AG10803 (cell line): ENCODE measurements at regions not wholly inside any gene's neighbourhood (a gene's known extent, or its start where the extent isn't known, plus 50 kb on each side); places are given as distances from the start of the nearest gene placed in this dataset.
A peak's percentile ranks its signal among the peaks of the same experiment; 100 is the strongest.

Source experiments
- DNase-seq: peaks from one replicate; pipeline ENCODE4 v3.0.0; 2010; ENCODE audit warnings: low read depth
- H3K4me3 ChIP-seq: 2 replicates; pipeline ENCODE4 v1.5.1; 2011; ENCODE audit warnings: mild to moderate bottlenecking, low read length, control low read depth
- TF ChIP-seq, protein P1 (sequence below): conservative IDR thresholded peaks from 2 replicates; pipeline ENCODE4 v1.5.1; 2011; ENCODE audit warnings: mild to moderate bottlenecking, low read length, control low read depth, inconsistent platforms

DNA sequence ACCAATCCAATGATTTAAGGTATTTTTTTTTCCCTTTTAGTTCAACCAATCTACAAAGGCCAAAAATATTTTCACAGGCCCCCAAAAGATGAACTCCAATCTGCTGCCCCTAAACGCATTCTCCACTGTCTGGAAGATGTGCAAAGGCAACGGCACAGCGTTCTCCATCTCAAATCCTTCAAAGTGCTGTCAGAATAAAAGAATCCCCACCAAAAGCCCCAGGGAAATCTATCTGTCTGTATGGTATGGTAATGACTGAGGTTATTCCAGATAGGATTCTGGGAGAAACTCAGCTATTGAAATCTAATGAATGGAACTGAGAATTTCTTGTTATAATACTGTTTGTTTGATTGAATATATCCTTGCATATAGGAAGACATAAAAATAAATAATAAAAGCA is 217.8 kb upstream of the CCN2 start:
- DNase-seq = no peak
- TF ChIP-seq, protein P1, sequence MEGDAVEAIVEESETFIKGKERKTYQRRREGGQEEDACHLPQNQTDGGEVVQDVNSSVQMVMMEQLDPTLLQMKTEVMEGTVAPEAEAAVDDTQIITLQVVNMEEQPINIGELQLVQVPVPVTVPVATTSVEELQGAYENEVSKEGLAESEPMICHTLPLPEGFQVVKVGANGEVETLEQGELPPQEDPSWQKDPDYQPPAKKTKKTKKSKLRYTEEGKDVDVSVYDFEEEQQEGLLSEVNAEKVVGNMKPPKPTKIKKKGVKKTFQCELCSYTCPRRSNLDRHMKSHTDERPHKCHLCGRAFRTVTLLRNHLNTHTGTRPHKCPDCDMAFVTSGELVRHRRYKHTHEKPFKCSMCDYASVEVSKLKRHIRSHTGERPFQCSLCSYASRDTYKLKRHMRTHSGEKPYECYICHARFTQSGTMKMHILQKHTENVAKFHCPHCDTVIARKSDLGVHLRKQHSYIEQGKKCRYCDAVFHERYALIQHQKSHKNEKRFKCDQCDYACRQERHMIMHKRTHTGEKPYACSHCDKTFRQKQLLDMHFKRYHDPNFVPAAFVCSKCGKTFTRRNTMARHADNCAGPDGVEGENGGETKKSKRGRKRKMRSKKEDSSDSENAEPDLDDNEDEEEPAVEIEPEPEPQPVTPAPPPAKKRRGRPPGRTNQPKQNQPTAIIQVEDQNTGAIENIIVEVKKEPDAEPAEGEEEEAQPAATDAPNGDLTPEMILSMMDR = no peak
- no peak overlapping the region for H3K4me3 ChIP-seq

DNA sequence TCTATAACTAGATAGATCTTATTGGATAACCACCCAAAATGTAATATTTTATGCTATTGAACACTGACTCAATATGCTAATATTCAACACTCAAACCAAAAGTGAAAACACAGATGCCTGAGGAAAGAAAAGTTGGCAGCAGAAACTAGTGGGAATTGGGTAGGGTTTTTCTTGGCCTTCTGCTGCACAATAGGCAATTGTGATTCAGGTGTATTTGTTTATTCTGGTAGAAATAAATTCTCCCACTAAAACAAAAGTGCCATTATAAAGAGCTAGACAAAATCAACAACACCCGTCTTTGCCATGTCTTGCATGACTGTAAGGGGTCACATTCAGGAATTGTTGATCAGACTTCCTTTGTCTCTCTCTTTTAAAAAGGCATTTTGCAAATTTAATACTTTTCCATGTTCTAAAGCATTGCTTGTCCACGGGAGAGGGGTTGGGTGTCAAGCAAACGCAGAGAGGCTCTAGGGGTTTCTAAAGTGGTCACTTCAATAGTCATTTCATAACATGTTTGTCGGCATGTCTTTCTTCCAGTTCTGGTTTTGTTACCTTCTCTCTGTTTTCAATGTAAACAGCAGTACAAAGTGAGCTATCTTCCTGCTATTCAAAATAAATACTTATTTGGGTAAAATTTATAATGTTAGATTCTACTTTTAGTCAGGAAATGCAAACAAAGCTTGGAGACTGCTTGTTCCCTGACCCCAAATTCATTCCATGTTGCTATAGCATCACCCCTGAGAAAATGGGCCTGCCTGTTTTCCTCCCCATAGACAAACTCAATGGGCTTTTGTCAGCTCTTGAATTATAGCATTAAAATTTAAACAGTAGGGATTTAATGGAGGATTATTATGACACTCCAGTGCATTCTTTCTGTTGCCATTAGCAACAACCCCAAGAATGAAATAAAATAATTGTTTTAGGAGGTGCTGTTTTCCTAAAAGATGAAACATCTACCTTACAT is 217.0 kb upstream of the CCN2 start:
- no peak for DNase-seq
- H3K4me3 ChIP-seq = no peak overlapping the region
- TF ChIP-seq, protein P1 = no peak

DNA sequence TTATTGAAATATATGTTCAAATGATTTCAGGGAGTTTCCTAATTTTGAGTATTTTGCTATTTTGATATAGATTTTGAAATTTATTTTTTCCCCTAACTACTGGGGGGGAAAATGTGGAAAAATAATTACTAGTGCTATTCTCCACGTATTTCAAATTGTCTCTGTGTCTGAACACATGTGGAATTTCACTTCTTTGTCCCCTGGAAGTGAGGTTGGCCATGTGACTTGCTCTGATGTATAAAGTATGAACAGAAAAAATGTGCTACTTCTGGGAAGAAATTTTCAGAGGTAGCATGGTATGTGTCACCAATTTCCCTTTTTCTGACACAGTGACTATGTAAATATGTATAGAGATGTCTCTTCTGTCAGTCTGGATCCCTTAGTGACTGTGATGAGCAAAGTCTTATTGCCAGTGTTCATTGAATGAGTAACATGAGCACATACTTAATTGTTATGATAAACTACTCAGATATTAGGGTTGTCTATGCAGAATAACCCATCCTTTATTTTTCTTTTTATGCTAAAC is 215.4 kb upstream of the CCN2 start:
- no peak overlapping the region for H3K4me3 ChIP-seq
- DNase-seq = no peak
- TF ChIP-seq, protein P1 = no peak

DNA sequence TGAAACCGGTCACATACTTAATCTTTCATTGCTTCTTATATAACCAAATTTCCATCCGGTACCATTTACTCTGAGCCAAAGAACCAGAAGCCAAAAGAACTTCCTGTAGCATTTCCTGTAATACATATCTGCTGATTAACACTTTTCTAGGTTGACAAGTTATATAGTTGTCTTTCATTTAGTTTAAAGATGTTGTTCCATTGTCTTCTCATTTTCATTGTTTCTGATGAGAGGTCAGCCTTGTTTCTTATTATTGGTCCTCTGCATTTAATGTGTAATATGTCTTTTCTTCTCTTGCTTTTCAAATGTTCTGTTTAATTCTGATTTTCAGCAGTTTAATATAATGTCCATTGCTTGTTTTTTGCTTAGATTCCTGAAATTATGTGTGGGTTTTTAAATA is 214.5 kb upstream of the CCN2 start:
- no peak for DNase-seq
- TF ChIP-seq, protein P1 = no peak

DNA sequence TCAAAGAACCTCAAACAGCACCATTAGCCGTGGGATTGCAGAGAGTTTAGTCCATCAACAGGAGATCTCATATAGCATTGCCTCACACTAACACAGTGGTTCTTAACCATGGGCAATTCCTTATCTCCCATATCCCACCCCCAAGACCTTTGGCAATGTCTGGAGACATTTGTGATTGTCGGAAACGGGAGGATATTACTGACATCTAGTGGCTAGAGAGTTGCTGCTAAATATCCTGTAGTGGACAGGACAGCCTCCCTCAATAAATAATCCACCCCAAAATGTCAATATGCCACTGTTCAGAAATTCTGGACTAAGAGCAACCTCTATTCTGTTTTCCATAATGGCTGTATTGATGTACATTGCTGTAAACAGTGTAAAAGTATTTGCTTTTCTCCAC is 210.1 kb upstream of the CCN2 start:
- no peak overlapping the region for H3K4me3 ChIP-seq
- DNase-seq = peak; percentile 68
- TF ChIP-seq, protein P1 = peak; percentile 73

More for the DNA sequence above, 214.5 kb upstream of the CCN2 start:
- H3K4me3 ChIP-seq = no peak overlapping the region

DNA sequence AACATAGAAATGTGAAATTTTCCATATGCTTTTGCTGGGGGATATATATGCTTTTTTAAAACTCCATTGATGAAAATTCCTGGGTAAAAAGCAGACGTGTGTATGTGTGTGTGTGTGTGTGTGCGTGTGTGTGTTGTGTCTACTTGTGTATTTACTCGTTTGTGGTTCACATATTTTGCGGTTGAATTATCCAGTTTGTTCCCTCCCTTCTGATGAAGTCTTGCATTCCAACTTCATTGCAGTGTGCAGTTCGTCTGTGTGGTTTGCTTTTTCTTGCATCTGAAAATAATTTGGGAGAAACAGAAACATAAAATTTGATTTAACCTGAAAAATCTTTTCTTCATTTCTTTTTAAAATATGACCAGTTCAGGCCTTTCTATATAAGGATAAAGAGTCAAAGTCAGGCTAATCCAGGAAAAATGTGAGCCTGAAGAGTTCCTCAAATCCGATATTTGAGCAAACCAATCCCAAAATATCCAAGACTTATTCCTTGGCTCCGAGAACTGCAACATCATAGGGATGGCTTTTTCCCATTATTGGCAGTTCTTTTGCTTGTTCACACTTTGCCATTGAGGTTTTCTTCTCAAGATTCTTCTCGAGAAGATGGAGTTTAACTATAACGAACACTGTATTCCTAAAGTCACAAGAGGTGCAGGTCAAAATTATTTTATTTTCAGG is 202.2 kb upstream of the CCN2 start:
- TF ChIP-seq, protein P1 = no peak
- peak overlapping the region; percentile 30 for H3K4me3 ChIP-seq
- DNase-seq = peak; percentile 100
